GM18909 (cell line): ENCODE measurements at regions not wholly inside any gene's neighbourhood (a gene's known extent, or its start where the extent isn't known, plus 50 kb on each side); places are given as distances from the start of the nearest gene placed in this dataset.

Source experiments
- ATAC-seq: cut with Tn5 transposase; IDR thresholded peaks from one replicate; pipeline ENCODE4 v1.9.1; 2021; ENCODE audit warnings: mild to moderate bottlenecking; ENCODE audit not compliant: unreplicated experiment, poor library complexity

GRCh38 chr22:22390989-22391388 is 117.6 kb downstream of the ZNF280B start:
- no peak for ATAC-seq

GRCh38 chr22:22391543-22391942 is 117.0 kb downstream of the ZNF280B start:
- ATAC-seq, result no peak

DNA sequence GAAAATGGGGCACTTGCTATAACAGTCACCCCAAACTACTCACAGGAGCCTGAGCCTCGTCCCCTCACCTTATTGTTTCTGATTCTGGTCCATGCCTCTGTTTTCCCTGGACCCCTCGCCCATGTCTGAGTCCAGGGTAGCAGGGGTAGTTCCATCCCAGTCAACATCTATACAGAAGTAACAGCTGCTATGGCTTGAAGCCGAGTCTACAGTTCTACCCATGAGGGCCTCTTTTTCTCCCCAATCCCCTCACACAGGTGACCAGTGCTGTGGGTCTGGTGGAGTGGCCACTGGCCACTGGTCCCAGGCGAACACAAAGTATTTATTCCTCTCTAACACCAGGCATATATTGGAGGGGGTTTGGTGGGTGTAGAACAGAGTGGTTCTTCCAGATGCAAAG is 116.4 kb downstream of the ZNF280B start:
- no peak for ATAC-seq

DNA sequence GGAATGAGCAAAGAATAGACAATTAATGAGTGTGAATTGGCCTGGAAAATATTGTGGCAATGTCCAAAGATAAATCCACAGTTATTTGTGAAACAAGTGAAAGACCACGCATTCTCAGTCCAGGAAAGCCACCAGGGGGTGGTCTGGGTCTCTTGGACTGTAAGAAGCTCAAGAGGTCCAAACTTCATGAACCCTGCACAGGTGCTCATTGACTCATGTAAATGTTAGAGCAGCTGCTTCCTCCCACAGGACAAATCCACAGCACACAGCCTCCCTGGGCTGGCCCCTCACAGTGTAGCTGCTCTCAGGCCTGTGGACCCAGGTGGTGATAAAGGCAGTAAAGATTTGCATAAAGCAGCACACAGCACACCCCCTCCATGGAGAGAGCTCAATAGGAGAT is 114.0 kb downstream of the ZNF280B start:
- ATAC-seq, result no peak

DNA sequence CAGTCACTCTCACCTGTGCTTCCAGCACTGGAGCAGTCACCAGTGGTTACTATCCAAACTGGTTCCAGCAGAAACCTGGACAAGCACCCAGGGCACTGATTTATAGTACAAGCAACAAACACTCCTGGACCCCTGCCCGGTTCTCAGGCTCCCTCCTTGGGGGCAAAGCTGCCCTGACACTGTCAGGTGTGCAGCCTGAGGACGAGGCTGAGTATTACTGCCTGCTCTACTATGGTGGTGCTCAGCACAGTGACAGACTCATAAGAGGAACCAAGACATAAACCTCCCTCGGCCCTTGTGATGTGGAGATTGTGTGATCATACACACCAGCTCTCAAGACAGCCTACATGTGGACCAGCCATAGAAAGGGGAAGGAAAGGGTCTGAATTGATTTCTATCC is 113.3 kb downstream of the ZNF280B start:
- ATAC-seq, result no peak

GRCh38 chr22:22396741-22397291 is 111.7 kb downstream of the ZNF280B start:
- no peak for ATAC-seq

- no peak for ATAC-seq
These were observed 111.2 kb downstream of the ZNF280B start for GRCh38 chr22:22397292-22397870.

DNA sequence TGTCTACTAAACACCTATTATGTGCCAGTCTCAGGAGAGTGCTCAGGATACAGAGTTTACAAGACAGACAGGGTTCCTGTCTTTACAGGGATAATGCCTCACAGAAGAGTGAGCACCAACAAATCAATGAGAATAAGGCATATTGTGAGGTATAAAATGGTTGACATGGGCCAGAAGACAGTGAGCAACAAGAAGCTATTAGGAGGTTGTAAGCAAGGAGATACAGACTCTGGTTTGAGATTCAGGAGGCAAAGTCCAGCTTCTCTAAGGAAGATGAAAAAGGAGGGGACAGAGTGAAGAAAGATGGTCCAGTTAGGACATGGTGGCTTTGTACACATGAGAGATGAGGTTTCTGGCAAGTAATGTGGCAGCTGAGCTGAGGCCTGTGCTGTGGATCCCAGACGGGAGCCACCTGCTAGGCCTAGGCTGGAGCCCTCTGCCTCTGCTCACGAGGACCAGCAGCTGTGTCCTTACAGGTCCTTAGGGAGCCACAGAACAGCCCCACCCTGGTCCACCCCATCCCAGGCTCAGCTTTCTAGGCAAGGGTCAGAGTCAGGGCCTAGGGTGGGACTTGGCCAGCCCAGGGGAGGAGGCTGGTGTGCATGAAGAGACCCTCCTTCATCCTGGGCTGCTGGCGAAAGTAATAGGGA is 110.5 kb downstream of the ZNF280B start:
- no peak for ATAC-seq

DNA sequence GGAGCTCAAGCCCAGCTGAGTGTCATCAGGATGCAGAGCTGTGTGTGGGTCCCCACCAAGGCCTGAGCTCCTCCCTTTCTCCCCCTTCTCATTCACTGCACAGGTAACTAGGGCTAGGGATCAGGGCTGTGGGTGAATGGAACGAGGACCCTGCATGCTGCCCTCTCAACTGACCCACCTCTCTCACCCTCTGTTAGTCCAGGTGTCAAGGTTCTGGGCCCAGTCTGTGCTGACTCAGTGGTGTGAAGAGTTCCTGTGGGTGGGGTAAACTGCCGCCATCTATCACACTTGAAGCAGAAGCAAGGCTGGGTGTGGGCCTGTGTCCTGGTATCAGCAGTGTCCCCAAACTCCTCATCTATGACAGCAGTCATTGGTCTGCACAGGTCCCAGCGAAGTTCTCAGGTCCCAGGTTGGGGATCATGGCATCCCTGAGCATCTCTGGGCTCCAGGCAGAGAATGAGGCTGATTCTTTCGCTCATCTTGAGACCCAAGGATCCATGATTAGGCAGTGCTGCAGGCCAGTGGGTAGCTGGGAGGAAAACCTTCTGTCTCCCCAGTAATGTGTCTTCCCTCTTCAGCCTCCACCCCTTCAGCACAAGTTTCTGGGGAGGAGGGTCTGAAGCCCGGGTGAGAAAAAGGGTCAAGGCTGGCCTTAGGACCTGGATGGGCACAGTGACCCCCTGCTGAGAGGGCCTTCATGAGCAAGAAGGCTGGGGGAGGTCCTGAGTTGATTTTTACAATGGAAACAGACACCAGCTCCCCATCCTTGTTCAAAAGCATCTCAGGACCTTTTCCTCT is 109.8 kb downstream of the ZNF280B start:
- no peak for ATAC-seq

DNA sequence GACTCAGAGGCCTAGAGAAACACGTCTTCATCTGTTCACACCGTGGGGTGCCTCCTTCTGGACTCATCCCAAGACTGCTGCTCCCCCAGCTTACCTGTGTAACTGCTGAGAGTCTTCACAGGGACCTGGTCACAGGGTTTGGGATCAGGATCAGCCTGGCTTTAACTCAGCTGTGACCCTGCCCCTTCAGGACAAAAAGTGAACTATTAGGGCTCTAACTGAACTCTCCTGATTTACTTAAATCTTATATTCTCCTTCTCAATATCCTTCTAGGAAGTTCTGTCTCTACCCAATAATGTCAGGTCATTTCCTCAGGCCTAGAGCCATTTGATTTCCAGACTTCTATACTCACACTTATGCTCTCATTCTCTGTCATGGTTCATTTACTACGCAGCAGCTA is 108.4 kb downstream of the ZNF280B start:
- no peak for ATAC-seq

DNA sequence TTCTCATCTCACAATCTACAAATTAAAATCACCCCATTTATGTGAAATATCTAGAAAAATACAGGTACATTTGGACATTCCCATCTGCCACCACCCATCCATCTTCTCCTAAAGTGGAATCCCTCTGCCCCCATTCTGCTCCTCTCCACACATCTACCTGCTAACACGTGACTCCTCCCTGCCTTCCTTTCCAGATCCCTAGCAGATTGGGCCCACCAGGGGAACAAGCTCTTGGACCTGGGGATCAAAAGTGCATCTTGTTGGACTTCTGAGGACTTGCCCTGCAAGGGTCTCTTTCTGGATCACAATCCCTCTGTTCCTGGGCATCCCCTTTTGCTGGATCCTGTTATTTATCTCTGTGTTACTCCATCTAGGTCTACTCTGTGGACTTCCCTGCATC is 107.6 kb downstream of the ZNF280B start:
- ATAC-seq, result no peak

GRCh38 chr22:22401381-22401780 is 107.2 kb downstream of the ZNF280B start:
- ATAC-seq, result no peak

- no peak for ATAC-seq
These were observed 105.2 kb downstream of the ZNF280B start for GRCh38 chr22:22403306-22403705.

- ATAC-seq, result no peak
These were observed 104.8 kb downstream of the ZNF280B start for GRCh38 chr22:22403771-22404170.

DNA sequence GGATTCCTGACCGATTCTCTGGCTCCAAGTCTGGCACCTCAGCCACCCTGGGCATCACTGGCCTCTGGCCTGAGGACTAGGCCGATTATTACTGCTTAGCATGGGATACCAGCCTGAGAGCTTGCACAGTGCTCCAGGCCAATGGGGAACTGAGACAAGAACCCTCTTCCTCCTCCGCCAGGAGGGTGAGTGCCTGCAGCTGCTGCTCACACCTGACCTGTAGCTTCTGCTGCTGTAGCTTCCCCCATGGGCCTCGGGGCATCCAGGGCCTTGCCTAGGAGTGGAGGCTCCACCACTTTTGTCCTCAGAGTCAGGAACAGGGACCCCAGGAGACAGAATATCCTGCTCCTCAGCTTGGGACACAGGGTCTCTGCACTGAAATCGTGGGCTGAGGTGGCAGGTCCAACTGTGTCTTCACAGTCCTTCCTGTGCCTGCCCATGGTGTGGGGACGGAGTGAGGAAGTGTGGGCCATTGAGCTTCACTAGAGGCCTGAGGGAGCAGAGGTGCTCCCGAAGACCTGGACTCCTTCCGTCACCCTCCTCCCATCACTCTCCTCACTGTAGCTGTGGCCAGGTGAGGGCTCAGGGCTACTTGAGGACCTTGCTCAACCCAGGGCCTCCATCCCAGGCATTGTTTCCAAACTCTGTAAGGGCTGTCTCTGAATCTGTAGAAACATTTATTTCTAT is 103.8 kb downstream of the ZNF280B start:
- ATAC-seq, result no peak

DNA sequence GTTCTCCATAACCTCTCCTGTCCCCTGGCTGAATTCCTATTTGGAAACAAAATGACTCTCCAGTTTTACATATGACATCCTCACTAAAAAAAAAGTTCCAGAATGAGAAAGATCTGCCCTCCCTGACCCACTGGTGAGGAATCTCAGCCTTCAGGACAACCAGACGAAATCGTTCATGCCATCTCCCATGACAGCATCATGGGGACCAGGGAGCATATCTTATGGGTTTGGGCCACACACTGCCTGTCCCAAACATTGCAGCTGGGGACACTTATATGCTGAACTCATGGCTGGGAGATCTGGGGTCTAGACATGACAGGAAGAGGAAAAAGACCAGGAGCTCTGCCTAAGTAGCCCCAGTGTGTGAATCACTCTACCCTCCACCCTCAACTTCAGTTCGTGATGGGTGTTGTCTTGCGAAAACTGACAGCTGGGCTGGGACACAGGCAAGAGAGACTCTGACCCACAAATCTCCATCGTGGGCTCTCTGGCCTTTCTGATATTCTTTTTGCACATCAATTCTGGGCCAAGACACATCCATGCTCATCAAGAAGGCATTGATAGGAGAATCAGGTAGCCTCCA is 102.0 kb downstream of the ZNF280B start:
- no peak for ATAC-seq

DNA sequence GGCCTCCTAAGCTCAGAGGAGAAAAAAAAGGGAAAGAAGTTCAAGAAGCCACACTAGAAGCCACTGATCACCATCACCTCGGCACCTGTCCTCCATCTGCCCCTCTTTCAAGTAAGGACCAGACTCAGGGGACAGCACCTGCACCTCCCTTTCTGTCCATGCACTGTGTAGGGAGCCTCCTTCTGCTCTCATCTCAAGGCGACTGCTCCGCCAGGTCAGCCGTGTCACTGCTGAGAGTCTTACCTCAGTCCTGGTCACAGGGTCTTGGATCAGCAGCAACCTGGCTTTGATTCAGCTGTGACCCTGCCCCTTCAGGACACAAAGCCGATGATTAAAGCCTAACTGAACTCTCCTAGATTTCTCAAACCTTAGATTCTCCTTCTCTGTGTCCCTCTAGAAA is 101.5 kb downstream of the ZNF280B start:
- ATAC-seq, result no peak

DNA sequence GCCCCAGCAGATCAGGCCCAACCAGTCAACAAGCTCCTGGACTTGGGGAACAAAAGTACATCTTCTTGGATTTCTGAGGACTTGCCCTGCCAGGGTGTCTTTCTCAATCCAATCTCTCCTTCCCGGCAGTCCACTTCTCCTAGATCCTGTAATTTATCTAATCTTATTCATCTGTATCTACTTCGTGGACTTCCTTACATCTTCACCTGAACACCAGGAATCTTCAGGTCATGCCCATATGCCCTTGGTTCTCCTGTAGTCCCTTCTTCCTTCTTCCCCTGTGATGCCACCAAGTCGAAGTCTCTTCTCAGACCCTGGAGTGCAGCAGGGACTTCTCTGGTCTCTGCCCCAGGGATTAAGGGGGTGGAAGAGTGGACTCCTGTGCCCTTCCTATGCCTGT is 100.3 kb downstream of the ZNF280B start:
- ATAC-seq, result no peak

GRCh38 chr22:22408731-22409696 is 99.5 kb downstream of the ZNF280B start:
- ATAC-seq, result no peak
